Muscle of back (tissue), 3 donors: ENCODE measurements at regions not wholly inside any gene's neighbourhood (a gene's known extent, or its start where the extent isn't known, plus 50 kb on each side); places are given as distances from the start of the nearest gene placed in this dataset.
A peak's percentile ranks its signal among the peaks of the same experiment; 100 is the strongest.
"Not testable (repeated sequence)": the region's sequence is repeated elsewhere in the genome, so short reads cannot be mapped to it uniquely, and the experiment has no call there.

Experiments used
- DNase-seq, 3 donors: peaks; one replicate each; pipeline versions ENCODE4 v3.0.0 to v3.0.0-alpha.2; 2013

GRCh38 chr1:58251430-58252073, 295.0 kb downstream of the OMA1 start:
- DNase-seq, result no peak

GRCh38 chr1:58250587-58250948, 296.0 kb downstream of the OMA1 start:
- no peak for DNase-seq

GRCh38 chr1:58249737-58250586, 296.6 kb downstream of the OMA1 start:
- DNase-seq, result peak; percentile 10 to 52 (median 22)

- DNase-seq, result no peak
These were observed 297.2 kb downstream of the OMA1 start for GRCh38 chr1:58249388-58249736.

- no peak for DNase-seq
These were observed 297.7 kb downstream of the OMA1 start for GRCh38 chr1:58248791-58249190.

- DNase-seq, result no peak
These were observed 298.5 kb downstream of the OMA1 start for GRCh38 chr1:58248072-58248471.

GRCh38 chr1:58246549-58246948, 300.0 kb downstream of the OMA1 start:
- DNase-seq, result no peak

- no peak for DNase-seq
These were observed 301.7 kb downstream of the OMA1 start for GRCh38 chr1:58244872-58245271.

- no peak for DNase-seq
These were observed 307.7 kb downstream of the OMA1 start for GRCh38 chr1:58238846-58239245.

GRCh38 chr1:58233729-58234128, 312.8 kb downstream of the OMA1 start:
- no peak for DNase-seq

GRCh38 chr1:58231204-58231603, 315.3 kb downstream of the OMA1 start:
- no peak for DNase-seq

GRCh38 chr1:58227604-58228003, 318.9 kb downstream of the OMA1 start:
- DNase-seq, result no peak

- DNase-seq, result no peak
These were observed 323.0 kb downstream of the OMA1 start for GRCh38 chr1:58223522-58223921.

- DNase-seq, result no peak
These were observed 325.6 kb downstream of the OMA1 start for GRCh38 chr1:58220836-58221472.

- DNase-seq, result not testable (repeated sequence)
These were observed 330.4 kb downstream of the OMA1 start for GRCh38 chr1:58216169-58216568.

GRCh38 chr1:58214674-58215073, 331.9 kb downstream of the OMA1 start:
- no peak for DNase-seq

GRCh38 chr1:58211869-58212268, 334.7 kb downstream of the OMA1 start:
- no peak for DNase-seq

- no peak for DNase-seq
These were observed 337.0 kb downstream of the OMA1 start for GRCh38 chr1:58209575-58209974.

- no peak for DNase-seq
These were observed 339.8 kb downstream of the OMA1 start for GRCh38 chr1:58206749-58207148.

GRCh38 chr1:58204284-58204683, 342.2 kb downstream of the OMA1 start:
- no peak for DNase-seq

GRCh38 chr1:58201492-58202106, 344.9 kb downstream of the OMA1 start:
- no peak for DNase-seq

- no peak for DNase-seq
These were observed 346.1 kb downstream of the OMA1 start for GRCh38 chr1:58200437-58200836.

- DNase-seq, result no peak
These were observed 348.7 kb downstream of the OMA1 start for GRCh38 chr1:58197811-58198210.
